ENCODE measurements at regions not wholly inside any gene's neighbourhood (a gene's known extent, or its start where the extent isn't known, plus 50 kb on each side); places are given as distances from the start of the nearest gene placed in this dataset.
"Not testable (repeated sequence)": the region's sequence is repeated elsewhere in the genome, so short reads cannot be mapped to it uniquely, and the experiment has no call there.

DNA sequence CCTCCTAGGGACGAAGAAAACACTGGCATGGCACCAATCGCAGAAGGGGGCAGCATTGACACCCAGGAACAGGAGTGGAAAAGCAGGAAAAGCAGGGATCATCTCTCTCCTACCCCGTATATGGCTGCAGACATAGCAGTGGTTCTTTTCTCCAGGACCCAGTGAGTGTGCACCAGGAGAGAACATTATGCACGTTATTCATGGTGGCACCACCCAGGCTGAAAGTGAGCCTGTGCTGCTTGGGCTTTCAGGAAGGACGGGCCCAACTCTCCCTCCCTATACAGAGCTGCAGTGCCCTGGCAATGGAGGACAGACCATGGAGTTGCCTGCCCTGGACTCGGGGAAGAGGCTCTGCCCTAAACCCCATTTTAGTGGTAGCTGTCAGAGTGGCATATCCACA, 69.0 kb upstream of the FCGR1A start:
- TF ChIP-seq, protein P1, sequence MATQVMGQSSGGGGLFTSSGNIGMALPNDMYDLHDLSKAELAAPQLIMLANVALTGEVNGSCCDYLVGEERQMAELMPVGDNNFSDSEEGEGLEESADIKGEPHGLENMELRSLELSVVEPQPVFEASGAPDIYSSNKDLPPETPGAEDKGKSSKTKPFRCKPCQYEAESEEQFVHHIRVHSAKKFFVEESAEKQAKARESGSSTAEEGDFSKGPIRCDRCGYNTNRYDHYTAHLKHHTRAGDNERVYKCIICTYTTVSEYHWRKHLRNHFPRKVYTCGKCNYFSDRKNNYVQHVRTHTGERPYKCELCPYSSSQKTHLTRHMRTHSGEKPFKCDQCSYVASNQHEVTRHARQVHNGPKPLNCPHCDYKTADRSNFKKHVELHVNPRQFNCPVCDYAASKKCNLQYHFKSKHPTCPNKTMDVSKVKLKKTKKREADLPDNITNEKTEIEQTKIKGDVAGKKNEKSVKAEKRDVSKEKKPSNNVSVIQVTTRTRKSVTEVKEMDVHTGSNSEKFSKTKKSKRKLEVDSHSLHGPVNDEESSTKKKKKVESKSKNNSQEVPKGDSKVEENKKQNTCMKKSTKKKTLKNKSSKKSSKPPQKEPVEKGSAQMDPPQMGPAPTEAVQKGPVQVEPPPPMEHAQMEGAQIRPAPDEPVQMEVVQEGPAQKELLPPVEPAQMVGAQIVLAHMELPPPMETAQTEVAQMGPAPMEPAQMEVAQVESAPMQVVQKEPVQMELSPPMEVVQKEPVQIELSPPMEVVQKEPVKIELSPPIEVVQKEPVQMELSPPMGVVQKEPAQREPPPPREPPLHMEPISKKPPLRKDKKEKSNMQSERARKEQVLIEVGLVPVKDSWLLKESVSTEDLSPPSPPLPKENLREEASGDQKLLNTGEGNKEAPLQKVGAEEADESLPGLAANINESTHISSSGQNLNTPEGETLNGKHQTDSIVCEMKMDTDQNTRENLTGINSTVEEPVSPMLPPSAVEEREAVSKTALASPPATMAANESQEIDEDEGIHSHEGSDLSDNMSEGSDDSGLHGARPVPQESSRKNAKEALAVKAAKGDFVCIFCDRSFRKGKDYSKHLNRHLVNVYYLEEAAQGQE (IDR thresholded peaks at IDR 0.05), result not testable (repeated sequence)
- TF ChIP-seq CTCF (IDR thresholded peaks at IDR 0.05); MYC (IDR thresholded peaks at IDR 0.05; ENCODE audit: borderline replicate concordance, low read length); NR3C1 (IDR thresholded peaks at IDR 0.05); POLR2AphosphoS2 (conservative IDR thresholded peaks at IDR 0.05; ENCODE audit: low read length); POLR2A (IDR thresholded peaks at IDR 0.05; ENCODE audit: low read length); ESRRA (IDR thresholded peaks at IDR 0.05; ENCODE audit: borderline replicate concordance, low read length); MAFK (IDR thresholded peaks at IDR 0.05; ENCODE audit: partially characterized antibody); BCL3 (IDR thresholded peaks at IDR 0.05); SMC3 (IDR thresholded peaks at IDR 0.05); USF2 (IDR thresholded peaks at IDR 0.05); EHMT2 (IDR thresholded peaks at IDR 0.05; ENCODE audit: low read depth): not testable (repeated sequence)
- TF ChIP-seq, protein P2, sequence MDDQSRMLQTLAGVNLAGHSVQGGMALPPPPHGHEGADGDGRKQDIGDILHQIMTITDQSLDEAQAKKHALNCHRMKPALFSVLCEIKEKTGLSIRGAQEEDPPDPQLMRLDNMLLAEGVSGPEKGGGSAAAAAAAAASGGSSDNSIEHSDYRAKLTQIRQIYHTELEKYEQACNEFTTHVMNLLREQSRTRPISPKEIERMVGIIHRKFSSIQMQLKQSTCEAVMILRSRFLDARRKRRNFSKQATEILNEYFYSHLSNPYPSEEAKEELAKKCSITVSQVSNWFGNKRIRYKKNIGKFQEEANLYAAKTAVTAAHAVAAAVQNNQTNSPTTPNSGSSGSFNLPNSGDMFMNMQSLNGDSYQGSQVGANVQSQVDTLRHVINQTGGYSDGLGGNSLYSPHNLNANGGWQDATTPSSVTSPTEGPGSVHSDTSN (IDR thresholded peaks at IDR 0.05), result not testable (repeated sequence)
- TF ChIP-seq, protein P3, sequence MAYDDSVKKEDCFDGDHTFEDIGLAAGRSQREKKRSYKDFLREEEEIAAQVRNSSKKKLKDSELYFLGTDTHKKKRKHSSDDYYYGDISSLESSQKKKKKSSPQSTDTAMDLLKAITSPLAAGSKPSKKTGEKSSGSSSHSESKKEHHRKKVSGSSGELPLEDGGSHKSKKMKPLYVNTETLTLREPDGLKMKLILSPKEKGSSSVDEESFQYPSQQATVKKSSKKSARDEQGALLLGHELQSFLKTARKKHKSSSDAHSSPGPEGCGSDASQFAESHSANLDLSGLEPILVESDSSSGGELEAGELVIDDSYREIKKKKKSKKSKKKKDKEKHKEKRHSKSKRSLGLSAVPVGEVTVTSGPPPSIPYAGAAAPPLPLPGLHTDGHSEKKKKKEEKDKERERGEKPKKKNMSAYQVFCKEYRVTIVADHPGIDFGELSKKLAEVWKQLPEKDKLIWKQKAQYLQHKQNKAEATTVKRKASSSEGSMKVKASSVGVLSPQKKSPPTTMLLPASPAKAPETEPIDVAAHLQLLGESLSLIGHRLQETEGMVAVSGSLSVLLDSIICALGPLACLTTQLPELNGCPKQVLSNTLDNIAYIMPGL (CRISPR knock-in tag; IDR thresholded peaks at IDR 0.05; ENCODE audit: borderline replicate concordance), result not testable (repeated sequence)
